Chondrocyte (in vitro differentiated cells): ENCODE measurements at regions not wholly inside any gene's neighbourhood (a gene's known extent, or its start where the extent isn't known, plus 50 kb on each side); places are given as distances from the start of the nearest gene placed in this dataset.

Experiments used
- DNase-seq: peaks from one replicate; pipeline ENCODE4 v3.0.0; 2021; ENCODE audit warnings: mixed read lengths, low spot score
- H3K27ac Mint-ChIP-seq: one replicate; pipeline ENCODE4 v1.8.0; 2021; ENCODE audit warnings: mild to moderate bottlenecking, moderate library complexity, mixed read lengths; ENCODE audit not compliant: unreplicated experiment
- H3K27me3 Mint-ChIP-seq: 2 replicates; pipeline ENCODE4 v1.8.0; 2021; ENCODE audit warnings: low read depth, mixed read lengths
- H3K36me3 Mint-ChIP-seq: 2 replicates; pipeline ENCODE4 v1.8.0; 2021; ENCODE audit warnings: low read depth, mixed read lengths
- H3K4me1 Mint-ChIP-seq: 2 replicates; pipeline ENCODE4 v1.8.0; 2021; ENCODE audit warnings: low read depth, mild to moderate bottlenecking, mixed read lengths
- H3K4me3 Mint-ChIP-seq: one replicate; pipeline ENCODE4 v1.8.0; 2021; ENCODE audit warnings: mild to moderate bottlenecking, moderate library complexity, mixed read lengths; ENCODE audit not compliant: unreplicated experiment
- H3K9me3 Mint-ChIP-seq: 2 replicates; pipeline ENCODE4 v1.8.0; 2021; ENCODE audit warnings: low read depth, mixed read lengths
- TF ChIP-seq, protein P1 (sequence below): fragments of 200-600 bp; sonication (generic); IDR thresholded peaks from 2 replicates; pipeline ENCODE4 v1.5.0; 2021; ENCODE audit warnings: antibody characterized with exemption, mild to moderate bottlenecking, moderate library complexity

DNA sequence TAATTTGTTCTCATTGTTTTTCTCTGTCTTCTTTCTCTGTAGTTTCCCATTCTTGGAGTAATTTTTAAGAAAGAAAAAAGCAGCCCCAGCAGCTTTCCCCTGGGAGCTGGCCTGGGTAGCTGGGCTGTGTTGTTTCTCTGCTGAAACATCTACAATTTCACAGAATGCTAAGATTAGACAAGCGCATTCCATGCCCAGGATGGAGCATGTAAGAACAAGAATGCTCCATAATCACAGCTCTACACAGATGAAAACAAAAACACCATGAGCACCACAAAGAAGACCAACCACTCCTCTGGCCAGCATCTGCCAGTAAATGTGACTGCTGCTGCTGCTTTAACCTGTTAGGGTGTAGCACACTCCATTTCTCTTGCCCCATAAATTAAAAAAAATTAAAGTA is 239.2 kb upstream of the SLITRK1 start:
- Mint-ChIP-seq H3K4me3 (no peak overlapping the region), H3K36me3 (no peaks in the 10 kb centered on the region), H3K4me1 (peaks cover 15% of the 10 kb centered on the region), H3K27me3 (peaks cover 3% of the 10 kb centered on the region), H3K9me3 (peaks cover 3% of the 10 kb centered on the region), H3K27ac (peak overlapping the region; percentile 32)
- DNase-seq = no peak
- TF ChIP-seq, protein P1, sequence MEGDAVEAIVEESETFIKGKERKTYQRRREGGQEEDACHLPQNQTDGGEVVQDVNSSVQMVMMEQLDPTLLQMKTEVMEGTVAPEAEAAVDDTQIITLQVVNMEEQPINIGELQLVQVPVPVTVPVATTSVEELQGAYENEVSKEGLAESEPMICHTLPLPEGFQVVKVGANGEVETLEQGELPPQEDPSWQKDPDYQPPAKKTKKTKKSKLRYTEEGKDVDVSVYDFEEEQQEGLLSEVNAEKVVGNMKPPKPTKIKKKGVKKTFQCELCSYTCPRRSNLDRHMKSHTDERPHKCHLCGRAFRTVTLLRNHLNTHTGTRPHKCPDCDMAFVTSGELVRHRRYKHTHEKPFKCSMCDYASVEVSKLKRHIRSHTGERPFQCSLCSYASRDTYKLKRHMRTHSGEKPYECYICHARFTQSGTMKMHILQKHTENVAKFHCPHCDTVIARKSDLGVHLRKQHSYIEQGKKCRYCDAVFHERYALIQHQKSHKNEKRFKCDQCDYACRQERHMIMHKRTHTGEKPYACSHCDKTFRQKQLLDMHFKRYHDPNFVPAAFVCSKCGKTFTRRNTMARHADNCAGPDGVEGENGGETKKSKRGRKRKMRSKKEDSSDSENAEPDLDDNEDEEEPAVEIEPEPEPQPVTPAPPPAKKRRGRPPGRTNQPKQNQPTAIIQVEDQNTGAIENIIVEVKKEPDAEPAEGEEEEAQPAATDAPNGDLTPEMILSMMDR = no peak

DNA sequence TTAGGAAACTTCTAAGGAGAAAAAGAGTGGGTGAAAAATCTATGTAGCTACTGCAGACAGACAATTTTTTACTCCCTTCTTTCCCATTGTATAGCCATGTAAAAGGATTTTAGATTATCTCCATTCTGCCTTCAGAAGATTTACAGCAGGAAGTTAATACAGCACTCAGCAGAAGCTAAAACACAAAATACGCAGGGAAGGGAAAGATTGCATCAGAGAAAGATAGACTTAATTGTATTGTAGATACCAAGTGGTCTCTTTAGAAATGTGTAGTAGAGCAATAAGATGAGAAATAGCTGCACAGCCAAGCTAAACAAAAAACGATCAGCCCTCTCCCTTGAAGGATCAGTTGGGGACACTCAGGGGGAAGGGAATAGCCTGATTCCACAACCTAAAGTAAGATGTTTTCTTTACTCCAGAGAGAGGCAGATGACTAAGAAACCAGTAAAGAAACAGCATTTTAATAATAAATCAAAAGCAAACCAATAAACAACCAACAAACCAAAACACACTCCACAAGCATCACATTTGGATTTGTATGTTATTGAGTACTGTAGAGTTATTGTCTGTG is 236.7 kb upstream of the SLITRK1 start:
- H3K27ac Mint-ChIP-seq = no peak overlapping the region
- no peak for DNase-seq
- peaks cover 15% of the 10 kb centered on the region for H3K4me1 Mint-ChIP-seq
- H3K36me3 Mint-ChIP-seq = no peaks in the 10 kb centered on the region
- peaks cover 3% of the 10 kb centered on the region for H3K27me3 Mint-ChIP-seq
- TF ChIP-seq, protein P1 = no peak
- H3K9me3 Mint-ChIP-seq = peaks cover 3% of the 10 kb centered on the region
- no peak overlapping the region for H3K4me3 Mint-ChIP-seq

DNA sequence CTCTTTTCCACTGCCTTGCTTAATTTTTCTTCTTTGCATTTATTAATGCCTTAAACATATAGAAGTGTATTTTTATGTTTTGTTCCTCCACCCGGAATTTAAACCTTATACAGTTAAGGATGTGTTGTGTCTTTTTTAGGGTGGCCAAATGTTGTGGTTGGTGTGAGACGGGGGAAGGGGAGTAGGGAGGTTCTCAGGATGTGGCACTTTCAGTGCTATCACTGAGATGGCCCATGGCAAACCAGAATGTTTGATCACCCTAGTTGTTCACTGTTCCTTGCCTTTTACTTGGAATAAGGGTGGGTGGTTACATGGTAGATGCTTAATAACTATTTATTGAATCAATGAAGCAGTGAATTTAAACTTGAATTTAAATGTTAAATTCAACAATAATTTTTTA is 216.0 kb upstream of the SLITRK1 start:
- TF ChIP-seq, protein P1 = no peak
- Mint-ChIP-seq H3K36me3 (no peaks in the 10 kb centered on the region), H3K27ac (no peak overlapping the region), H3K27me3 (peaks cover 2% of the 10 kb centered on the region), H3K4me1 (no peaks in the 10 kb centered on the region), H3K9me3 (no peaks in the 10 kb centered on the region), H3K4me3 (no peak overlapping the region)
- no peak for DNase-seq

DNA sequence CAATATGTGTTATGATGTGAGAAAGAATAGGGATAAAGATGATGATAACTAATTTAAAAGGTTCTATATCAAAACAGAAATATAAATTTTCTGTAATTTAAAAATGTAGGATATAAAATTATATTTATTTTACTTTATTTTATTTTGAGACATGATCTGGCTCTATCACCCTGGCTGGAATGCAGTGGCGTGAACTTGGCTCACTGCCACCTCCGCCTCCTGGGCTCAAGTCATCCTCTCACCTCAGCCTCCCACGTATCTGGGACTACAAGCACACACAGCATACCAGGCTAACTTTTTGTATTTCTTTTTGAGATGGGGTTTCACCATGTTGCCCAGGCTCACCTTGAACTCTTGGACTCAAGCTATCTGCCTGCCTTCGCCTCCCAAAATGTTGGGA is 214.9 kb upstream of the SLITRK1 start:
- no peaks in the 10 kb centered on the region for H3K9me3 Mint-ChIP-seq
- no peak for DNase-seq
- no peak overlapping the region for H3K4me3 Mint-ChIP-seq
- no peaks in the 10 kb centered on the region for H3K4me1 Mint-ChIP-seq
- peaks cover 2% of the 10 kb centered on the region for H3K27me3 Mint-ChIP-seq
- H3K27ac Mint-ChIP-seq = no peak overlapping the region
- TF ChIP-seq, protein P1 = no peak
- no peaks in the 10 kb centered on the region for H3K36me3 Mint-ChIP-seq

DNA sequence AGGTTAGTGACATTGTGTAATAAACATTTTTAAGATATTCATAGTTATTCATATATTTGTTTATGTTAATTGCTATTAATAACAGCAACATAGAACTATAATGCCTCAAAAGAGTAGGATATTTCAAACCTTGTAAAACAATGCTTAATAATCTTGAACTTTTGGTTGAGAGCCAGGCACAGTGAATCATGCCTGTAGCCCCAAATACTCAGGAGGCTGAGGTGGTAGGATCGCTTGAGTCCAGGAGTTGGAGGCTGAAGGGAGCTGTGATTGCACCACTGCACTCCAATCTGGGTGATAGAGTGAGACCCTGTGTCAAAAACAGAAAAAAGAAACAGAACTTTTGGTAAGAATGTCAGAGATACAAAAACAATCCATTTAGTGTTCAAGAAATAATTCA is 213.9 kb upstream of the SLITRK1 start:
- no peak overlapping the region for H3K4me3 Mint-ChIP-seq
- H3K9me3 Mint-ChIP-seq = no peaks in the 10 kb centered on the region
- H3K4me1 Mint-ChIP-seq = no peaks in the 10 kb centered on the region
- TF ChIP-seq, protein P1 = no peak
- H3K27ac Mint-ChIP-seq = no peak overlapping the region
- no peak for DNase-seq
- H3K27me3 Mint-ChIP-seq = peaks cover 2% of the 10 kb centered on the region
- no peaks in the 10 kb centered on the region for H3K36me3 Mint-ChIP-seq
